ENCODE measurements at regions not wholly inside any gene's neighbourhood (a gene's known extent, or its start where the extent isn't known, plus 50 kb on each side); places are given as distances from the start of the nearest gene placed in this dataset.

GRCh38 chr6:98477231-98477630 lies 357.1 kb upstream of the POU3F2 start:
- DNase-seq = no peak

GRCh38 chr6:98484696-98485095 lies 349.7 kb upstream of the POU3F2 start:
- no peak for DNase-seq

GRCh38 chr6:98485593-98485992 lies 348.8 kb upstream of the POU3F2 start:
- DNase-seq = no peak

GRCh38 chr6:98486057-98486456 lies 348.3 kb upstream of the POU3F2 start:
- no peak for DNase-seq

GRCh38 chr6:98487612-98488011 lies 346.8 kb upstream of the POU3F2 start:
- DNase-seq = no peak

GRCh38 chr6:98498144-98498775 lies 336.1 kb upstream of the POU3F2 start:
- DNase-seq = no peak

- no peak for DNase-seq
Observed at GRCh38 chr6:98498866-98499265, 335.5 kb upstream of the POU3F2 start.

- no peak for DNase-seq
Observed at GRCh38 chr6:98514073-98514720, 320.2 kb upstream of the POU3F2 start.

- no peak for DNase-seq
Observed at GRCh38 chr6:98514796-98515195, 319.6 kb upstream of the POU3F2 start.

GRCh38 chr6:98516206-98516605 lies 318.2 kb upstream of the POU3F2 start:
- DNase-seq = no peak

GRCh38 chr6:98516866-98517265 lies 317.5 kb upstream of the POU3F2 start:
- DNase-seq = no peak

GRCh38 chr6:98525860-98526259 lies 308.5 kb upstream of the POU3F2 start:
- DNase-seq = no peak

- no peak for DNase-seq
Observed at GRCh38 chr6:98526465-98526864, 307.9 kb upstream of the POU3F2 start.

- no peak for DNase-seq
Observed at GRCh38 chr6:98529364-98529763, 305.0 kb upstream of the POU3F2 start.

GRCh38 chr6:98530732-98531131 lies 303.6 kb upstream of the POU3F2 start:
- no peak for DNase-seq

GRCh38 chr6:98532004-98532403 lies 302.4 kb upstream of the POU3F2 start:
- DNase-seq = no peak

- DNase-seq = no peak
Observed at GRCh38 chr6:98539741-98540140, 294.6 kb upstream of the POU3F2 start.

GRCh38 chr6:98546376-98546775 lies 288.0 kb upstream of the POU3F2 start:
- no peak for DNase-seq

GRCh38 chr6:98547151-98547550 lies 287.2 kb upstream of the POU3F2 start:
- no peak for DNase-seq

- DNase-seq = no peak
Observed at GRCh38 chr6:98547634-98548033, 286.7 kb upstream of the POU3F2 start.

GRCh38 chr6:98548301-98548700 lies 286.1 kb upstream of the POU3F2 start:
- DNase-seq = no peak

GRCh38 chr6:98560418-98560817 lies 274.0 kb upstream of the POU3F2 start:
- DNase-seq = no peak

GRCh38 chr6:98560841-98561240 lies 273.5 kb upstream of the POU3F2 start:
- DNase-seq = no peak

GRCh38 chr6:98566126-98566525 lies 268.2 kb upstream of the POU3F2 start:
- no peak for DNase-seq

GRCh38 chr6:98572579-98572978 lies 261.8 kb upstream of the POU3F2 start:
- DNase-seq = no peak
